ENCODE measurements at regions not wholly inside any gene's neighbourhood (a gene's known extent, or its start where the extent isn't known, plus 50 kb on each side); places are given as distances from the start of the nearest gene placed in this dataset.

DNA sequence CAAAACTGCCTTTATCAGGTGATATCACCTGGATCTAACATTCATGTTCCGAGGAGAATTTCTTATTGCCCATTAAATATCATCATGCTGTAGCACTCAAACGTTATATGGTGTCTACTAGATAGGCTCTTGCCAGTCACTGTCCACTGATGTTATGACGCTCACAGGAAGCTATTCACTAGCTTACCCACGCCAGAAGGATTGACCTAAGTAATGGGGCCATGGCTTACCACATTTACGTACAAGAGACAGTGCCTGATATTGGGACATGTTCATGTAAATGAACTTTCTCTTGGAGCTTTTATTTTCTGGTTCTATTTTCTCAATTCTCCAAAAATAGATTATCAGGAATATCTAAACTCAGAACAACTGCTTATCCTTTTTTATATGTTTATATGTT, 91.7 kb upstream of the NAALADL2 start:
- Histone ChIP-seq H4K20me1 (ENCODE audit: low read depth, low read length) (no peaks in the 10 kb centered on the region), H3K9me3 (ENCODE audit: insufficient read depth, low read length) (no peaks in the 10 kb centered on the region), H3K9me2 (replicated peaks; ENCODE audit: insufficient read depth, low read length) (no peaks in the 10 kb centered on the region), H3K4me2 (ENCODE audit: low read depth, low read length, poor library complexity, severe bottlenecking) (no peak overlapping the region), H3F3A (ENCODE audit: insufficient read depth) (no peaks in the 10 kb centered on the region), H3K4me3 (ENCODE audit: insufficient read depth, low read length, poor library complexity, severe bottlenecking) (no peak overlapping the region), H3K27me3 (ENCODE audit: low read length) (no peaks in the 10 kb centered on the region), H3K27ac (ENCODE audit: low read depth, low read length) (no peak overlapping the region), H3K36me3 (ENCODE audit: low read length) (no peaks in the 10 kb centered on the region), H3K9ac (ENCODE audit: low read length) (no peak overlapping the region), H3K79me2 (ENCODE audit: insufficient read depth, low read length) (no peaks in the 10 kb centered on the region), H2AFZ (ENCODE audit: low read depth, low read length, severe bottlenecking) (no peak overlapping the region)
- TF ChIP-seq EZH2phosphoT487 (conservative IDR thresholded peaks at IDR 0.05; ENCODE audit: low read length): no peak
- TF ChIP-seq, protein P1, sequence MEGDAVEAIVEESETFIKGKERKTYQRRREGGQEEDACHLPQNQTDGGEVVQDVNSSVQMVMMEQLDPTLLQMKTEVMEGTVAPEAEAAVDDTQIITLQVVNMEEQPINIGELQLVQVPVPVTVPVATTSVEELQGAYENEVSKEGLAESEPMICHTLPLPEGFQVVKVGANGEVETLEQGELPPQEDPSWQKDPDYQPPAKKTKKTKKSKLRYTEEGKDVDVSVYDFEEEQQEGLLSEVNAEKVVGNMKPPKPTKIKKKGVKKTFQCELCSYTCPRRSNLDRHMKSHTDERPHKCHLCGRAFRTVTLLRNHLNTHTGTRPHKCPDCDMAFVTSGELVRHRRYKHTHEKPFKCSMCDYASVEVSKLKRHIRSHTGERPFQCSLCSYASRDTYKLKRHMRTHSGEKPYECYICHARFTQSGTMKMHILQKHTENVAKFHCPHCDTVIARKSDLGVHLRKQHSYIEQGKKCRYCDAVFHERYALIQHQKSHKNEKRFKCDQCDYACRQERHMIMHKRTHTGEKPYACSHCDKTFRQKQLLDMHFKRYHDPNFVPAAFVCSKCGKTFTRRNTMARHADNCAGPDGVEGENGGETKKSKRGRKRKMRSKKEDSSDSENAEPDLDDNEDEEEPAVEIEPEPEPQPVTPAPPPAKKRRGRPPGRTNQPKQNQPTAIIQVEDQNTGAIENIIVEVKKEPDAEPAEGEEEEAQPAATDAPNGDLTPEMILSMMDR (IDR thresholded peaks at IDR 0.05; ENCODE audit: insufficient read depth, low read length, poor library complexity, severe bottlenecking): no peak

DNA sequence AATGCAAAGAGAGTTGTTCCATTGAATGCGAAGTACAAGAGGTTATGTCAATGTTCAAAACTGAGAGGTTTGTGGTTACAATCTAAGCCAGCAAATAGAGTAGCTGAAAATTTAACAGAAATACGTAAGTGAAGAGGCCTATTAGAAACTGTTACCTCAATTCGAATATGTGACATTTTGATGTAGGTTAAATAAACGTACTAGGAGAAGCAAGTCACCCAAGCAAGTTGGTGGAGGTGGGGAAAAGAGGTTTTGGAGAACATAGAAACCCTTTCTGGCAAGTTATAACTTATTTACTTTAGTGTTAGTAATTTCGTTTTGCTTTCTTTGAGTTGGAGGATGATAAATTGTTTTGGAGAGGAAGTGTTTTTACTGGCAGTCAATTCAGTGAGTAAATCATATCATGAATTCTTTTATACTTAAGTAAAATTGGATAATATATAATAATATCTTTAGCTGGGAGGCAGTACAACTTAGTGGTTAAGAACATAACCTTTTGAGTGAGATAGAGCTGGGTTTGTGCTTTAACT, 91.2 kb upstream of the NAALADL2 start:
- H3K9me2 ChIP-seq (replicated peaks; ENCODE audit: insufficient read depth, low read length): no peaks in the 10 kb centered on the region
- no peaks in the 10 kb centered on the region for H3K9me3 ChIP-seq (ENCODE audit: insufficient read depth, low read length)
- no peaks in the 10 kb centered on the region for H3K79me2 ChIP-seq (ENCODE audit: insufficient read depth, low read length)
- no peaks in the 10 kb centered on the region for H3K27me3 ChIP-seq (ENCODE audit: low read length)
- H3K27ac ChIP-seq (ENCODE audit: low read depth, low read length): no peak overlapping the region
- H3K36me3 ChIP-seq (ENCODE audit: low read length): no peaks in the 10 kb centered on the region
- H3K4me3 ChIP-seq (ENCODE audit: insufficient read depth, low read length, poor library complexity, severe bottlenecking): no peak overlapping the region
- H4K20me1 ChIP-seq (ENCODE audit: low read depth, low read length): no peaks in the 10 kb centered on the region
- no peak for TF ChIP-seq EZH2phosphoT487 (conservative IDR thresholded peaks at IDR 0.05; ENCODE audit: low read length)
- TF ChIP-seq, protein P1 (IDR thresholded peaks at IDR 0.05; ENCODE audit: insufficient read depth, low read length, poor library complexity, severe bottlenecking): no peak
- H3K4me2 ChIP-seq (ENCODE audit: low read depth, low read length, poor library complexity, severe bottlenecking): no peak overlapping the region
- no peak overlapping the region for H3K9ac ChIP-seq (ENCODE audit: low read length)
- no peak overlapping the region for H2AFZ ChIP-seq (ENCODE audit: low read depth, low read length, severe bottlenecking)
- no peaks in the 10 kb centered on the region for H3F3A ChIP-seq (ENCODE audit: insufficient read depth)

DNA sequence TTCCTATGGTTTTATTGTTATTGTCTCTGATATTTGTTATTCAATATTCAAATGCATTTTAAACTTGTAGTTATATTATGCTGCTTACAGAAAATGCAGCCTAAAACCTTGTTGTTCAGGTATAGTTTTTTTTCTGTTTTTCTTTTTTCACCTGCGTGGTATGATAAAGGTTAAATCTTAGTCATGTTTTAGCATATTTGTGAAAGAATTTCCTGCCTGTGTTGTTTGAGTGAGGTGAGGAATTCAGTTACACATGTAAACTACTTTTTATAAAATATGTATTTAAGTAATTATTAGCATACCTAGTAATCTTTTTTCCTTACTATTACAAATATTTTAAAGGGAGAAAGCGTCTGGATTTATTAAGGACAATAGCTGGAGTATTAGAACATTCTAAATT, 90.0 kb upstream of the NAALADL2 start:
- no peaks in the 10 kb centered on the region for H3K36me3 ChIP-seq (ENCODE audit: low read length)
- H3F3A ChIP-seq (ENCODE audit: insufficient read depth): no peaks in the 10 kb centered on the region
- H3K27ac ChIP-seq (ENCODE audit: low read depth, low read length): no peak overlapping the region
- H4K20me1 ChIP-seq (ENCODE audit: low read depth, low read length): no peaks in the 10 kb centered on the region
- no peaks in the 10 kb centered on the region for H3K27me3 ChIP-seq (ENCODE audit: low read length)
- no peak for TF ChIP-seq EZH2phosphoT487 (conservative IDR thresholded peaks at IDR 0.05; ENCODE audit: low read length)
- TF ChIP-seq, protein P1 (IDR thresholded peaks at IDR 0.05; ENCODE audit: insufficient read depth, low read length, poor library complexity, severe bottlenecking): no peak
- H3K9me3 ChIP-seq (ENCODE audit: insufficient read depth, low read length): no peaks in the 10 kb centered on the region
- H3K4me2 ChIP-seq (ENCODE audit: low read depth, low read length, poor library complexity, severe bottlenecking): no peak overlapping the region
- no peak overlapping the region for H3K9ac ChIP-seq (ENCODE audit: low read length)
- H3K9me2 ChIP-seq (replicated peaks; ENCODE audit: insufficient read depth, low read length): no peaks in the 10 kb centered on the region
- H3K4me3 ChIP-seq (ENCODE audit: insufficient read depth, low read length, poor library complexity, severe bottlenecking): no peak overlapping the region
- no peaks in the 10 kb centered on the region for H3K79me2 ChIP-seq (ENCODE audit: insufficient read depth, low read length)
- H2AFZ ChIP-seq (ENCODE audit: low read depth, low read length, severe bottlenecking): no peak overlapping the region
